ENCODE measurements at regions not wholly inside any gene's neighbourhood (a gene's known extent, or its start where the extent isn't known, plus 50 kb on each side); places are given as distances from the start of the nearest gene placed in this dataset.

DNA sequence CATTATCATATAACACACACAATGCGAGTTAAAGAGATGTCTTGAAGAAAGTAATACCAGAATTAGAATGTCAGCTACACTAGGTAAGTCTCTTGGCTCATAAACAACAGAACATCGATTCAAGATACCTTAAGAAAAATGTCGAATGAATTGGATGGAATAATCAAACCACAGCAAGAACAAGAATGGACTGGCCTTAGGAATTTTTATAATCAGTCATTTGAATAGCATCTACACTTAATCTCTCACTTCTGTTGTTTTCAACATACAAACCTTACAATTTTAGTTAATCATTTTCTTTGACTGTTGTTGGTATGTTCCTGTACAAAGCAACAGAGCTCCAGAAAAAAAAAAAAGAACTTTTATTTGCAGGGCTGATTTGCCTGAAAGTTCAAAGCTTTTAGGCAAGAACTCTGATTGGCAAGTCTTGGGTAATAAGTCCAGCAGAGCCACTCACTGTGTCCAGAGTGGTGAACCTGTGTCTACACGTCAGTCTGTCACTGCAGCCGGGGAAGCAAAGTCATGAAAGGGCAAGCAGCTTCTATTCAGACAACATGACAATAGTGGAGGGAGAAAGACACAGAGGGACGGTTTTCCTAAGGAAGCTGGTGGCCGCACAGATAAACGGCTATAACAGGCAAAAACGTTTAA lies 1026.1 kb upstream of the MIR17HG start:
- Mint-ChIP-seq H3K4me3 (no peak overlapping the region), H3K27me3 (ENCODE audit: insufficient read depth, low read depth, poor library complexity) (no peaks in the 10 kb centered on the region), H3K9me3 (no peaks in the 10 kb centered on the region), H3K27ac (no peak overlapping the region), H3K36me3 (ENCODE audit: low read depth) (no peaks in the 10 kb centered on the region), H3K4me1 (no peaks in the 10 kb centered on the region)
- Histone ChIP-seq H3K4me3 (no peak overlapping the region), H3K27ac (ENCODE audit: low read depth) (no peak overlapping the region), H3K4me1 (ENCODE audit: insufficient read depth) (no peaks in the 10 kb centered on the region), H3K79me2 (replicated peaks; ENCODE audit: insufficient read depth) (no peaks in the 10 kb centered on the region), H3K36me3 (ENCODE audit: insufficient read depth) (no peaks in the 10 kb centered on the region), H3K27me3 (ENCODE audit: insufficient read depth) (no peaks in the 10 kb centered on the region), H2AFZ (no peak overlapping the region), H3K4me2 (no peak overlapping the region), H3F3A (replicated peaks; ENCODE audit: low read depth) (no peaks in the 10 kb centered on the region), H3K9me2 (ENCODE audit: insufficient read depth) (no peaks in the 10 kb centered on the region), H4K20me1 (replicated peaks; ENCODE audit: insufficient read depth) (no peaks in the 10 kb centered on the region)
- TF ChIP-seq ZNF331 (CRISPR knock-in tag; IDR thresholded peaks at IDR 0.05; ENCODE audit: low read depth): no peak
- TF ChIP-seq, protein P1, sequence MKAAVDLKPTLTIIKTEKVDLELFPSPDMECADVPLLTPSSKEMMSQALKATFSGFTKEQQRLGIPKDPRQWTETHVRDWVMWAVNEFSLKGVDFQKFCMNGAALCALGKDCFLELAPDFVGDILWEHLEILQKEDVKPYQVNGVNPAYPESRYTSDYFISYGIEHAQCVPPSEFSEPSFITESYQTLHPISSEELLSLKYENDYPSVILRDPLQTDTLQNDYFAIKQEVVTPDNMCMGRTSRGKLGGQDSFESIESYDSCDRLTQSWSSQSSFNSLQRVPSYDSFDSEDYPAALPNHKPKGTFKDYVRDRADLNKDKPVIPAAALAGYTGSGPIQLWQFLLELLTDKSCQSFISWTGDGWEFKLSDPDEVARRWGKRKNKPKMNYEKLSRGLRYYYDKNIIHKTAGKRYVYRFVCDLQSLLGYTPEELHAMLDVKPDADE (IDR thresholded peaks at IDR 0.05): no peak
- no peak for TF ChIP-seq ZNF114 (CRISPR knock-in tag; IDR thresholded peaks at IDR 0.05)
- TF ChIP-seq STAT1 (IDR thresholded peaks at IDR 0.05; ENCODE audit: unreplicated experiment): no peak
- TF ChIP-seq EZH2 (IDR thresholded peaks at IDR 0.05; ENCODE audit: low read depth, unreplicated experiment): no peak
- no peak for TF ChIP-seq NANOG (IDR thresholded peaks at IDR 0.05; ENCODE audit: borderline replicate concordance)
- no peak for TF ChIP-seq ZNF462 (CRISPR knock-in tag; IDR thresholded peaks at IDR 0.05)
- no peak for TF ChIP-seq CREB1 (CRISPR knock-in tag; IDR thresholded peaks at IDR 0.05; ENCODE audit: low read depth)
- TF ChIP-seq CTCF (conservative IDR thresholded peaks at IDR 0.05; ENCODE audit: low read depth in 2 of 2): no peak
- TF ChIP-seq JUNB (IDR thresholded peaks at IDR 0.05; ENCODE audit: unreplicated experiment): no peak
- TF ChIP-seq POLR2AphosphoS5 (IDR thresholded peaks at IDR 0.05; ENCODE audit: low read depth): no peak
- TF ChIP-seq, protein P2, sequence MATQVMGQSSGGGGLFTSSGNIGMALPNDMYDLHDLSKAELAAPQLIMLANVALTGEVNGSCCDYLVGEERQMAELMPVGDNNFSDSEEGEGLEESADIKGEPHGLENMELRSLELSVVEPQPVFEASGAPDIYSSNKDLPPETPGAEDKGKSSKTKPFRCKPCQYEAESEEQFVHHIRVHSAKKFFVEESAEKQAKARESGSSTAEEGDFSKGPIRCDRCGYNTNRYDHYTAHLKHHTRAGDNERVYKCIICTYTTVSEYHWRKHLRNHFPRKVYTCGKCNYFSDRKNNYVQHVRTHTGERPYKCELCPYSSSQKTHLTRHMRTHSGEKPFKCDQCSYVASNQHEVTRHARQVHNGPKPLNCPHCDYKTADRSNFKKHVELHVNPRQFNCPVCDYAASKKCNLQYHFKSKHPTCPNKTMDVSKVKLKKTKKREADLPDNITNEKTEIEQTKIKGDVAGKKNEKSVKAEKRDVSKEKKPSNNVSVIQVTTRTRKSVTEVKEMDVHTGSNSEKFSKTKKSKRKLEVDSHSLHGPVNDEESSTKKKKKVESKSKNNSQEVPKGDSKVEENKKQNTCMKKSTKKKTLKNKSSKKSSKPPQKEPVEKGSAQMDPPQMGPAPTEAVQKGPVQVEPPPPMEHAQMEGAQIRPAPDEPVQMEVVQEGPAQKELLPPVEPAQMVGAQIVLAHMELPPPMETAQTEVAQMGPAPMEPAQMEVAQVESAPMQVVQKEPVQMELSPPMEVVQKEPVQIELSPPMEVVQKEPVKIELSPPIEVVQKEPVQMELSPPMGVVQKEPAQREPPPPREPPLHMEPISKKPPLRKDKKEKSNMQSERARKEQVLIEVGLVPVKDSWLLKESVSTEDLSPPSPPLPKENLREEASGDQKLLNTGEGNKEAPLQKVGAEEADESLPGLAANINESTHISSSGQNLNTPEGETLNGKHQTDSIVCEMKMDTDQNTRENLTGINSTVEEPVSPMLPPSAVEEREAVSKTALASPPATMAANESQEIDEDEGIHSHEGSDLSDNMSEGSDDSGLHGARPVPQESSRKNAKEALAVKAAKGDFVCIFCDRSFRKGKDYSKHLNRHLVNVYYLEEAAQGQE (IDR thresholded peaks at IDR 0.05; ENCODE audit: unreplicated experiment): no peak
- no peak for TF ChIP-seq EZH2phosphoT487 (IDR thresholded peaks at IDR 0.05; ENCODE audit: unreplicated experiment)
- ATAC-seq (no peak), DNase-seq (ENCODE audit: low spot score) (no peak)

Data from GM23338 (cell line).